Pancreas (tissue), 10 donors: ENCODE measurements at regions not wholly inside any gene's neighbourhood (a gene's known extent, or its start where the extent isn't known, plus 50 kb on each side); places are given as distances from the start of the nearest gene placed in this dataset.

Source experiments
- ATAC-seq, 4 donors: fragments of 200-7000 bp; cut with Tn5 transposase; one replicate each; pipeline versions ENCODE4 v1.8.0 to v1.9.1; 2020; ENCODE audit warnings: mild to moderate bottlenecking in 4 of 4, moderate library complexity in 4 of 4
- DNase-seq, 6 donors: peaks; one replicate each; pipeline ENCODE4 v3.0.0-alpha.2; 2020
- FAIRE-seq: peaks from 2 replicates; lab custom pipeline; 2012; peaks lifted over from hg19 to GRCh38; lab: Jason Lieb, UNC
- H3K27ac ChIP-seq, 4 donors: fragments of 200-600 bp; sonication (generic); 1 replicate in 3 of 4; 2 replicates in 1 of 4; pipeline versions ENCODE4 v1.5.0 to v1.8.0; 2020
- H3K27me3 ChIP-seq, 4 donors: fragments of 200-600 bp; one replicate each; pipeline ENCODE4 v1.8.0; 2021
- H3K36me3 ChIP-seq, 3 donors: fragments of 200-600 bp; sonication (generic) in 1 of 3; one replicate each; pipeline versions ENCODE4 v1.5.0 to v1.8.0; 2020 to 2021
- H3K4me1 ChIP-seq, 3 donors: fragments of 200-600 bp; one replicate each; pipeline ENCODE4 v1.8.0; 2021
- H3K4me3 ChIP-seq, 4 donors: fragments of 200-600 bp; sonication (generic) in 2 of 4; one replicate each; pipeline versions ENCODE4 v1.5.0 to v1.8.0; 2020 to 2021
- H3K9me3 ChIP-seq, 4 donors: fragments of 200-600 bp; one replicate each; pipeline ENCODE4 v1.8.0; 2021
- CTCF ChIP-seq, 4 donors: fragments of 200-600 bp; sonication (generic) in 3 of 4; IDR thresholded peaks; one replicate each; pipeline versions ENCODE4 v1.5.0 to v1.8.0; 2021; ENCODE audit warnings: antibody characterized with exemption in 4 of 4
- WGBS, 2 donors: extraction: QIAGEN DNeasy Blood & Tissue Kit; methylation state at CpG; one replicate each; pipeline ENCODE4 v1.1.7; 2013; 5-methylcytosine and 5-hydroxymethylcytosine counted together
- intact Hi-C, 3 donors: fragments of 100-400 bp; cut with DNase I; formaldehyde crosslinking; loops; one replicate each; pipeline versions ENCODE4 v1.11.1 to v1.14.2; 2022
- donor health status: healthy with polysubstance abuse.
- donor health status: DM: no; HTN: no; CAD: no; lungs with moderate emphysema.
- donor health status: DM: no; HTN: no; CAD: no.
- donor health status: control.
- donor health status: control.
- donor health status: Bipolar disorder and iron deficiency.
- donor health status: DM: yes; HTN: yes; CAD: no.
- donor health status: DM: no; HTN: no; CAD: no.
- donor health status: DM: no; HTN: no; CAD: no.
- donor health status: DM: yes; HTN: yes; CAD: no.

- Histone ChIP-seq H3K27me3 (no peaks in the 10 kb centered on the region), H3K36me3 (no peaks in the 10 kb centered on the region), H3K4me1 (no peaks in the 10 kb centered on the region), H3K9me3 (no peaks in the 10 kb centered on the region), H3K27ac (no peak overlapping the region), H3K4me3 (no peak overlapping the region)
- 44 to 56% methylated on average over 1 of the region's 1 CpG for WGBS, 2 donors
- intact Hi-C loops: no loop called here
- DNase-seq: no peak
- no peak for FAIRE-seq
- TF ChIP-seq CTCF (IDR thresholded peaks at IDR 0.05): no peak
- ATAC-seq: no peak
Measured at GRCh38 chr10:110387617-110387982, 82.9 kb upstream of the SMNDC1 start.

- no peak for ATAC-seq
- Histone ChIP-seq H3K36me3 (no peaks in the 10 kb centered on the region), H3K9me3 (no peaks in the 10 kb centered on the region), H3K4me3 (no peak overlapping the region), H3K27ac (no peak overlapping the region), H3K4me1 (no peaks in the 10 kb centered on the region), H3K27me3 (no peaks in the 10 kb centered on the region)
- no peak for TF ChIP-seq CTCF (IDR thresholded peaks at IDR 0.05)
- WGBS, 2 donors: 62 to 70% methylated on average over 7 of the region's 7 CpGs
- intact Hi-C loops: no loop called here
- FAIRE-seq: no peak
- no peak for DNase-seq
Measured at GRCh38 chr10:110387983-110388686, 83.4 kb upstream of the SMNDC1 start.

- WGBS, 2 donors: 73 to 76% methylated on average over 7 of the region's 7 CpGs
- Histone ChIP-seq H3K4me3 (no peak overlapping the region), H3K27ac (no peak overlapping the region), H3K36me3 (no peaks in the 10 kb centered on the region), H3K27me3 (no peaks in the 10 kb centered on the region), H3K9me3 (no peaks in the 10 kb centered on the region), H3K4me1 (no peaks in the 10 kb centered on the region)
- FAIRE-seq: no peak
- intact Hi-C loops: no loop called here
- no peak for ATAC-seq
- no peak for DNase-seq
- TF ChIP-seq CTCF (IDR thresholded peaks at IDR 0.05): no peak
Measured at GRCh38 chr10:110388687-110389052, 84.0 kb upstream of the SMNDC1 start.

GRCh38 chr10:110389255-110389654 lies 84.5 kb upstream of the SMNDC1 start:
- intact Hi-C loops: no loop called here
- 81 to 87% methylated on average over 8 of the region's 8 CpGs for WGBS, 2 donors
- Histone ChIP-seq H3K9me3 (no peaks in the 10 kb centered on the region), H3K27me3 (no peaks in the 10 kb centered on the region), H3K4me3 (no peak overlapping the region), H3K27ac (no peak overlapping the region), H3K36me3 (no peaks in the 10 kb centered on the region), H3K4me1 (no peaks in the 10 kb centered on the region)
- FAIRE-seq (no peak), ATAC-seq (no peak), DNase-seq (no peak)
- TF ChIP-seq CTCF (IDR thresholded peaks at IDR 0.05): no peak

GRCh38 chr10:110391541-110391940 lies 86.8 kb upstream of the SMNDC1 start:
- intact Hi-C loops: no loop called here
- no peaks in the 10 kb centered on the region for H3K36me3 ChIP-seq
- DNase-seq (no peak), FAIRE-seq (no peak), ATAC-seq (no peak)
- 87 to 92% methylated on average over 7 of the region's 7 CpGs for WGBS, 2 donors
- no peak overlapping the region for H3K27ac ChIP-seq
- TF ChIP-seq CTCF (IDR thresholded peaks at IDR 0.05): no peak
- H3K4me1 ChIP-seq: peaks cover 9 to 11% (median 9%) of the 10 kb centered on the region in 3 donors
- H3K27me3 ChIP-seq: no peaks in the 10 kb centered on the region
- no peak overlapping the region for H3K4me3 ChIP-seq
- H3K9me3 ChIP-seq: no peaks in the 10 kb centered on the region
